ENCODE measurements at regions not wholly inside any gene's neighbourhood (a gene's known extent, or its start where the extent isn't known, plus 50 kb on each side); places are given as distances from the start of the nearest gene placed in this dataset.
A peak's percentile ranks its signal among the peaks of the same experiment; 100 is the strongest.
"Not testable (repeated sequence)": the region's sequence is repeated elsewhere in the genome, so short reads cannot be mapped to it uniquely, and the experiment has no call there.

GRCh38 chr2:111666160-111666559, 217.8 kb downstream of the ANAPC1 start:
- no peak overlapping the region for H3K27ac Mint-ChIP-seq
- peaks cover 4% of the 10 kb centered on the region for H3K27me3 Mint-ChIP-seq
- no peaks in the 10 kb centered on the region for H3K36me3 Mint-ChIP-seq
- peaks cover 0 to 5% (median 0%) of the 10 kb centered on the region in 3 donors for H3K4me1 Mint-ChIP-seq
- peaks cover 0 to 3% (median 0%) of the 10 kb centered on the region in 3 donors for H3K9me3 Mint-ChIP-seq
- H3K4me3 Mint-ChIP-seq, result no peak overlapping the region

- no peak overlapping the region for H3K27ac Mint-ChIP-seq
- peaks cover 0 to 3% (median 0%) of the 10 kb centered on the region in 3 donors for H3K9me3 Mint-ChIP-seq
- peaks cover 6% of the 10 kb centered on the region for H3K27me3 Mint-ChIP-seq
- no peaks in the 10 kb centered on the region for H3K36me3 Mint-ChIP-seq
- peaks cover 0 to 5% (median 0%) of the 10 kb centered on the region in 3 donors for H3K4me1 Mint-ChIP-seq
- H3K4me3 Mint-ChIP-seq, result no peak overlapping the region
Observed at GRCh38 chr2:111667001-111667400, 217.0 kb downstream of the ANAPC1 start.

GRCh38 chr2:111667542-111668273, 216.3 kb downstream of the ANAPC1 start:
- H3K4me1 Mint-ChIP-seq, result peaks cover 0 to 5% (median 0%) of the 10 kb centered on the region in 3 donors
- no peak overlapping the region for H3K27ac Mint-ChIP-seq
- H3K4me3 Mint-ChIP-seq, result no peak overlapping the region
- H3K9me3 Mint-ChIP-seq, result peaks cover 0 to 3% (median 0%) of the 10 kb centered on the region in 3 donors
- H3K27me3 Mint-ChIP-seq, result peaks cover 6% of the 10 kb centered on the region
- H3K36me3 Mint-ChIP-seq, result no peaks in the 10 kb centered on the region

- Mint-ChIP-seq H3K4me1 (peaks cover 0 to under 1% (median 0%) of the 10 kb centered on the region in 3 donors), H3K4me3 (no peak overlapping the region), H3K36me3 (no peaks in the 10 kb centered on the region), H3K9me3 (peaks cover 0 to 3% (median 0%) of the 10 kb centered on the region in 3 donors), H3K27me3 (peaks cover 6% of the 10 kb centered on the region), H3K27ac (no peak overlapping the region)
Observed at GRCh38 chr2:111668274-111668616, 215.7 kb downstream of the ANAPC1 start.

GRCh38 chr2:111668741-111669140, 215.3 kb downstream of the ANAPC1 start:
- Mint-ChIP-seq H3K4me3 (no peak overlapping the region), H3K9me3 (peaks cover 0 to 3% (median 0%) of the 10 kb centered on the region in 3 donors), H3K27me3 (peaks cover 8% of the 10 kb centered on the region), H3K4me1 (no peaks in the 10 kb centered on the region), H3K36me3 (no peaks in the 10 kb centered on the region), H3K27ac (peak overlapping the region in 1 of 3 donors; percentile 47)

GRCh38 chr2:111669928-111670695, 213.9 kb downstream of the ANAPC1 start:
- Mint-ChIP-seq H3K27me3 (peaks cover 11% of the 10 kb centered on the region), H3K27ac (no peak overlapping the region), H3K4me3 (no peak overlapping the region), H3K9me3 (peaks cover 0 to 3% (median 0%) of the 10 kb centered on the region in 3 donors), H3K4me1 (no peaks in the 10 kb centered on the region), H3K36me3 (no peaks in the 10 kb centered on the region)

GRCh38 chr2:111670776-111671175, 213.2 kb downstream of the ANAPC1 start:
- no peaks in the 10 kb centered on the region for H3K4me1 Mint-ChIP-seq
- peaks cover 2% of the 10 kb centered on the region for H3K36me3 Mint-ChIP-seq
- H3K4me3 Mint-ChIP-seq, result peak overlapping the region in 1 of 4 donors; percentile 23
- H3K27ac Mint-ChIP-seq, result no peak overlapping the region
- peaks cover 0 to 3% (median 0%) of the 10 kb centered on the region in 3 donors for H3K9me3 Mint-ChIP-seq
- peaks cover 11% of the 10 kb centered on the region for H3K27me3 Mint-ChIP-seq

GRCh38 chr2:111671426-111672150, 212.4 kb downstream of the ANAPC1 start:
- Mint-ChIP-seq H3K27me3 (peaks cover 11% of the 10 kb centered on the region), H3K9me3 (peaks cover 0 to 3% (median 0%) of the 10 kb centered on the region in 3 donors), H3K4me3 (no peak overlapping the region)

GRCh38 chr2:111672641-111673040, 211.4 kb downstream of the ANAPC1 start:
- H3K9me3 Mint-ChIP-seq, H3K36me3 Mint-ChIP-seq, H3K4me3 Mint-ChIP-seq, H3K27ac Mint-ChIP-seq, H3K4me1 Mint-ChIP-seq: not testable (repeated sequence)
- H3K27me3 Mint-ChIP-seq, result peaks cover 11% of the 10 kb centered on the region

More at GRCh38 chr2:111671426-111672150, 212.4 kb downstream of the ANAPC1 start:
- Mint-ChIP-seq H3K36me3 (peaks cover 2% of the 10 kb centered on the region), H3K4me1 (no peaks in the 10 kb centered on the region), H3K27ac (no peak overlapping the region)

- Mint-ChIP-seq H3K27ac (no peak overlapping the region), H3K4me1 (no peaks in the 10 kb centered on the region), H3K27me3 (peaks cover 11% of the 10 kb centered on the region), H3K36me3 (peaks cover 2% of the 10 kb centered on the region), H3K9me3 (no peaks in the 10 kb centered on the region), H3K4me3 (no peak overlapping the region)
Observed at GRCh38 chr2:111673526-111673925, 210.5 kb downstream of the ANAPC1 start.

- no peaks in the 10 kb centered on the region for H3K9me3 Mint-ChIP-seq
Observed at GRCh38 chr2:111675419-111676194, 208.4 kb downstream of the ANAPC1 start.

GRCh38 chr2:111676291-111676822, 207.6 kb downstream of the ANAPC1 start:
- no peak overlapping the region for H3K27ac Mint-ChIP-seq

More at GRCh38 chr2:111675419-111676194, 208.4 kb downstream of the ANAPC1 start:
- no peaks in the 10 kb centered on the region for H3K4me1 Mint-ChIP-seq
- H3K36me3 Mint-ChIP-seq, result peaks cover 2% of the 10 kb centered on the region
- H3K27me3 Mint-ChIP-seq, result peaks cover 10% of the 10 kb centered on the region
- no peak overlapping the region for H3K4me3 Mint-ChIP-seq
- no peak overlapping the region for H3K27ac Mint-ChIP-seq

GRCh38 chr2:111678161-111678560, 205.8 kb downstream of the ANAPC1 start:
- peaks cover 2% of the 10 kb centered on the region for H3K36me3 Mint-ChIP-seq
- no peaks in the 10 kb centered on the region for H3K4me1 Mint-ChIP-seq
- no peak overlapping the region for H3K27ac Mint-ChIP-seq
- H3K27me3 Mint-ChIP-seq, result peaks cover 5% of the 10 kb centered on the region
- H3K9me3 Mint-ChIP-seq, result no peaks in the 10 kb centered on the region
- H3K4me3 Mint-ChIP-seq, result no peak overlapping the region

More at GRCh38 chr2:111676291-111676822, 207.6 kb downstream of the ANAPC1 start:
- H3K4me3 Mint-ChIP-seq, result no peak overlapping the region
- H3K9me3 Mint-ChIP-seq, result no peaks in the 10 kb centered on the region
- H3K27me3 Mint-ChIP-seq, result peaks cover 5% of the 10 kb centered on the region
- peaks cover 2% of the 10 kb centered on the region for H3K36me3 Mint-ChIP-seq
- no peaks in the 10 kb centered on the region for H3K4me1 Mint-ChIP-seq

- Mint-ChIP-seq H3K36me3 (peaks cover 2% of the 10 kb centered on the region), H3K9me3 (no peaks in the 10 kb centered on the region), H3K27me3 (peaks cover 4% of the 10 kb centered on the region), H3K4me1 (no peaks in the 10 kb centered on the region), H3K27ac (no peak overlapping the region), H3K4me3 (no peak overlapping the region)
Observed at GRCh38 chr2:111678651-111679050, 205.3 kb downstream of the ANAPC1 start.

Measured in IgD-negative memory B cell (primary cell).